NCI-H510A (cell line): ENCODE measurements at regions not wholly inside any gene's neighbourhood (a gene's known extent, or its start where the extent isn't known, plus 50 kb on each side); places are given as distances from the start of the nearest gene placed in this dataset.
"Not testable (repeated sequence)": the region's sequence is repeated elsewhere in the genome, so short reads cannot be mapped to it uniquely, and the experiment has no call there.

Source experiments
- DNase-seq: peaks from one replicate; lab custom pipeline; 2025; lab: John Stamatoyannopoulos, UW

GRCh38 chr10:2246747-2247146 lies 509.4 kb upstream of the ADARB2 start:
- no peak for DNase-seq

- no peak for DNase-seq
Observed at GRCh38 chr10:2245580-2245979, 508.3 kb upstream of the ADARB2 start.

- DNase-seq: no peak
Observed at GRCh38 chr10:2244471-2244870, 507.1 kb upstream of the ADARB2 start.

- DNase-seq: no peak
Observed at GRCh38 chr10:2236876-2237275, 499.6 kb upstream of the ADARB2 start.

- no peak for DNase-seq
Observed at GRCh38 chr10:2232479-2232878, 495.2 kb upstream of the ADARB2 start.

GRCh38 chr10:2230478-2230877 lies 493.2 kb upstream of the ADARB2 start:
- DNase-seq: no peak

GRCh38 chr10:2228320-2228901 lies 491.1 kb upstream of the ADARB2 start:
- DNase-seq: no peak

- DNase-seq: no peak
Observed at GRCh38 chr10:2225609-2226008, 488.3 kb upstream of the ADARB2 start.

GRCh38 chr10:2223548-2224320 lies 486.4 kb upstream of the ADARB2 start:
- no peak for DNase-seq

- no peak for DNase-seq
Observed at GRCh38 chr10:2222631-2223030, 485.3 kb upstream of the ADARB2 start.

GRCh38 chr10:2214805-2215204 lies 477.5 kb upstream of the ADARB2 start:
- DNase-seq: no peak

GRCh38 chr10:2214092-2214491 lies 476.8 kb upstream of the ADARB2 start:
- DNase-seq: no peak

- no peak for DNase-seq
Observed at GRCh38 chr10:2212244-2212834, 475.0 kb upstream of the ADARB2 start.

- no peak for DNase-seq
Observed at GRCh38 chr10:2210088-2210487, 472.8 kb upstream of the ADARB2 start.

GRCh38 chr10:2208106-2208505 lies 470.8 kb upstream of the ADARB2 start:
- DNase-seq: no peak

- DNase-seq: no peak
Observed at GRCh38 chr10:2207246-2207922, 470.1 kb upstream of the ADARB2 start.

- DNase-seq: no peak
Observed at GRCh38 chr10:2205406-2205805, 468.1 kb upstream of the ADARB2 start.

GRCh38 chr10:2202401-2202800 lies 465.1 kb upstream of the ADARB2 start:
- no peak for DNase-seq

GRCh38 chr10:2201534-2202099 lies 464.3 kb upstream of the ADARB2 start:
- no peak for DNase-seq

GRCh38 chr10:2197663-2198062 lies 460.3 kb upstream of the ADARB2 start:
- no peak for DNase-seq

- no peak for DNase-seq
Observed at GRCh38 chr10:2196272-2196671, 458.9 kb upstream of the ADARB2 start.

GRCh38 chr10:2189356-2189755 lies 452.0 kb upstream of the ADARB2 start:
- DNase-seq: not testable (repeated sequence)

GRCh38 chr10:2188371-2188770 lies 451.0 kb upstream of the ADARB2 start:
- no peak for DNase-seq
